Hindlimb muscle (tissue), 1 donor: ENCODE measurements at regions not wholly inside any gene's neighbourhood (a gene's known extent, or its start where the extent isn't known, plus 50 kb on each side); places are given as distances from the start of the nearest gene placed in this dataset.

Source experiments
- DNase-seq: peaks from one replicate; pipeline ENCODE4 v3.0.0-alpha.2; 2013

DNA sequence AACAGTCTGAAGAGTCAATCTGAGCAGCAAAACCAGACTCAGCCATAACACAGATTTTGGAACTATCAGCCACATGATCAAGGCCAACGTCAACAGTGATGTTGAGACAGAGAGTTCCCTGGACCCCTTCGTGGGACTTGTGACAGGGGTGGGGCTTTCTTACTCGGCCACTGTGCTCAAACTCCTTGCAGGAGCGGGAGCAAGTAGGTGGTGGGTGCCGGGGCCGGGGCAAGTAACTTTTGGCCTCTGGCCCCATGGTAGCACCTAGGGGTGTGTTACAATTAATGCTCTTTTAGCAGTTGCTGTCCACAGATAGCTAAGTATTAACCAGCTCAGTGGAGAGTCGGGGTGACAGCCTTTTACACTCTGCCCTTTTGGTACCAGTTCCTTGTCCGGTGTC lies 384.4 kb downstream of the NUAK1 start:
- no peak for DNase-seq

DNA sequence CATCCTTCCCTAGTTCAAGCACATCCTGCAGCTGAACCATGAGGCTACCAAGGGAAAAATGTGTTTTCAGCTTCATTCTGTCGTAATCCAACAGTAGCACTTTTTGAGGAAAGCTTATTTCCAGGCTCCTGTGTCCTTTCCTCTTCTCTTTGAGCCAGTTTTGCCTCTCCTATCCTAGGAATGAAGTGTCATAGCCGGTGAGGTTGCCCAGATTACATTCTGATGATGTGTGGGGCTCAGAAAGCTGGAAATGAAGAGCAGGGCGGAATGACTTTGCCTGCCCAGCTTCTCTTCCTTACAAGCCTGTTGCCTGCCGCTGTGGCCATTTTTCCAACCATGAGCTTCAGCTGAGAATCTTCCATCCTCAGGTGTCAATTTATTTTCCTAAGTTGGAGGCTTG lies 381.8 kb downstream of the NUAK1 start:
- DNase-seq = no peak

DNA sequence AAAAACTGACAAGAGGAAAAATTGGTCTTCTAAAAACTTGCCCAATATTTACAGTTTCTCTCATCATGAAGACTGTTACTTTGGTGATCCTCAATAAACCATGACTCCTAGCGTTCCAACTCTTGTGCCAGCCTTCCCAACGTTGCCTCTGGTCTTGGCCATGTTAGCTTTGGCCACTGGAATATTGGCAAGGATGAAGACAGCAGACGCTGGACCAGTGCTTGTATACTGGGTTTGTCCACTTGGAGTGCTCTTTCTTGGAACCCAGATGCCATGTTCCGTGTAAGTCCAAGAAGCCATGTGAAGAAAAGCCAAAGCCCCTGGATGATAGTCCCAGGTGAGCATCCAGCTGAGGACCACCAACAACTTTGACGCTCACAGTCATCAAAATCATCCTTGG lies 379.6 kb downstream of the NUAK1 start:
- no peak for DNase-seq

DNA sequence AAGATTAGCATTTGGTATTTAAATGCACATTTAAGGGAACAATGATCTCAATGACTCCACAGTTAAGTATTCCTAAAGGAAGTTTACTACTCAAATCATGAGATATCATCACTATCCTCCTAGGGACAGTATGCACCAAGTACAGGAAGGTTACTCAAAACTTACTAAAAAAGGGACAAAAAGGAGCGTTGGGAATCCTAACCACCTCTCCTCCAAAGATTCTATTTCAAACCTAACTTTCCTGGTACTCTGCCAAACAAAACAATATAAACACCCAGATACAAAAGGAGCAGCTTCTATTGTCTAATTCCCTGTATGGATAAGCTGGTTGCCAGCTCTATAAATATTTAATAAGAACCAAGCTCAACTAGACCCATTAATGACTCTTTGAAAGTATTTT lies 377.7 kb downstream of the NUAK1 start:
- no peak for DNase-seq

DNA sequence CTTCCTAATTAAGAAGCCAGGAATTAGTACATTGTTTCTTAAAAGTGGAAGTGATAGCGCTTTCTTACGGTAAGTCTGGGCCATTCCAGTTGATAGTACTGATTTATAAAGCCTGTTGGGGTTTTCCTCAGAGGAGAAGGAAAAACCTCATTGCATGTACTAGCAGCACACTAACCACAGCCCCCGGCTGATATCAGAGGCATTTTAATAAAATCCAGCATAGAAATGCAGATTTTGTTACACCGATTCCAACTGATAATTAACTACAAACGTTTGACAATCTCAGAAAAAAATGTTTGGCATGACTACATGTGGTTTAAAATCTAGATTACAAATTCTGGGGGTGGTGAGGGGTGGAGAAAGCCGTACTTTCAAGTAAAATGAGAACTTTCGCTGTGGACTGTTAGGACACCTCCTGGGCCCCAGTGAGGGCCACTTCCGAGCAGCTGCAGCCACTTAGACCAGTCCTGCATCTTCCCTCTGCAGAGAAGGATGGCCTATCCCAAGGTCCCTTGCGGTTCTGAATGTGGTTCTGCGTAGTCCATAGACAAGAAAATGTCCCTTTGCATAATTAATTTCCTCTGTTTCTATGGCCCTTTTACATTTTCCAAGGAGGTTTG lies 374.4 kb downstream of the NUAK1 start:
- no peak for DNase-seq

DNA sequence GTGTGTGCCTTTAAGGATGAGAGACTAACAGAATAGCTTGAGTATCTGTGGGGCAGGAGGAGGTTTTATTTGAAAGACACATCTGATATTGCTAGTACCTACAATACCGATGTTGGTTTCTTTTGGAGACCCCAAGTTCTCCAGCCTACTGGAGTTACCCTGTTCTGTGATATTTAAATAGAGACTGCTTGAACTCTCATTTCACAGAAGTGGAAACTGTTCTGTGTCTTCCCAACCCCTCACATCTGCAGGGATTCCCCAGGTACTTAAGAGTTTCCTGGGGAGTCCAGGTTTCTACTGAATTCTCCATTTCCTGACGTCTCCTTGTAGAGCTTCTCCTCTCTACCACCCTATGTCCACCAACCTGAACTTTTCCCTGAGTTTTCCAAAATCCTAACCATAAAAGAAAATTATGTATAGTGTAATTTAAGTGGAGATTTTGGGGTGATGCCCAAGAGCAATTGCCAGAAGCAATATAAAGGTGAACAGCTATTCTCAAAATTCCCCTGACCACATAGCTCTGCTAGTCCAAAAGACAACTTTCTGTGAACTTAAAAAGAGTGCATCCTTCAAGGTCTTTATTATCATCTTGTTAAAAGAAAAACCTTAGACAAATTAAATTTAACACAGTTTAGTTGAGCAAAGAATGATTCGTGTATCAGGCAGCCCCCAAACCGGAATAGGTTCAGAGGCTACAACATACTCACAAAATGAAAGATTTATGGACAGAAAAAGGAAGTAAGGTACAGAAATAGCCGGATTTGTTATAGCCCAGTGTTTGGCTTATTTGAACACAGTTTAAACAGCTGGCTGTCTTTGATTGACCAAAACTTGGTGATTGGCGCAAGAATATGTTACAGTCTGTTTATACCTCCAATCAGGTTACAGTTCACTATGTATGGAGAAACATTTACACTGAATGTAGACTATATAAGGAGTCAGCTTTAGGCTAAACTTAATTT lies 373.4 kb downstream of the NUAK1 start:
- DNase-seq = no peak

DNA sequence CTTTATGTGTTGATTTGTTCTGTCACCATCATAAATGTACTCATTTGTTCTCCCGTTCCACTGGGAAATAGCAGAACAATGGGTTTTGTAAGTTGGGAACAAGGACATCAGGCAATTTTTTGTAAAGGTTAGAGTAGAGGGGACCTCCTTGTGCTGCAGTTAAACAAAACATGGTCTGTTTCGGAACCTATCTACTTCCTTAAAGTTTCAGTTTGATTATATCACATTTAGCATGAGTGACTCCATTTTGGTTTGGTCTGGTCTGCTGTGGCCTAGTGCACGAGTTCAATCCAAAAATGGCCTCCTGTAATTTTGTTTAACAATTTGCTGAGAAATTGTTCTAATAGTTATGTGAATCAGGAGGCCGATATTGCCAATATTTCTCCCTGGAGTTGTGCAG lies 372.7 kb downstream of the NUAK1 start:
- no peak for DNase-seq

DNA sequence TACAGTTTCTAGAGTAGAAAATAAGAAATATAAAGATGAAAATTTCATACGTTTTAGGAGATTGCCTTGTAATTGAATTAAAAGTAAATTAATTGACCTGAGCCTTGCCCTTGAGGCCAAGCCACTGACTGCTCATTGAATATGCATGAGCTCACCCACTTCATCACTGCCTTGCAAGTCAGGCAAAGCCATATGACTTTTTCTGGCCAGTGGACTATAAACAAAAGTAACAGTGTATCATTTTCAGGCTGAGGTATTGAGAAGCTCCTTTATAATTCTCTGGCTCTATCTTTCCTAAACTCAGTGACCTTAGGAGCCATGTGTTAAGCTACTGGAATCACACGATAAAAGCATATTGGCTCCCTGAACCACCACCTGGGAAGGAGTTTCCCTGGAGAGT lies 369.3 kb downstream of the NUAK1 start:
- no peak for DNase-seq

DNA sequence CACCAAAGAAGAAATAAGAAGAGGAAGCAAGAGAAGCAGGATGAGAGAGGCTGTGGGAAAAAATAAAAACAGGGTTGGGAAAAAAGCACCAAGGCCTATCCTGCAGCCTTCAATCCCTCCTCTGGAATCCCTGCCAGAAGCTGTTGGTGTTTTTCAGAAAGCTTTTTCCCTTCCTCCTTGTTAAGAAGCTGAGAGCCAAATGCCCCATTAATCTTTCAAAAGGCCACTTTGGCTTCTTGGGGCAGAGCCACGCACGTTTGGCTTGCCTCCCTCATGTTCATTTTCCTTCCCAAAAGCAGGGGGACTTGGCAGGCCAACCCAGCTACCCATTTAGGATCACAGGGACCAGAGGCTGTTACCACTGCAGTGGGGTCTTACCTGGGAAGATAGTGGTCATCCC lies 365.3 kb downstream of the NUAK1 start:
- DNase-seq = no peak

DNA sequence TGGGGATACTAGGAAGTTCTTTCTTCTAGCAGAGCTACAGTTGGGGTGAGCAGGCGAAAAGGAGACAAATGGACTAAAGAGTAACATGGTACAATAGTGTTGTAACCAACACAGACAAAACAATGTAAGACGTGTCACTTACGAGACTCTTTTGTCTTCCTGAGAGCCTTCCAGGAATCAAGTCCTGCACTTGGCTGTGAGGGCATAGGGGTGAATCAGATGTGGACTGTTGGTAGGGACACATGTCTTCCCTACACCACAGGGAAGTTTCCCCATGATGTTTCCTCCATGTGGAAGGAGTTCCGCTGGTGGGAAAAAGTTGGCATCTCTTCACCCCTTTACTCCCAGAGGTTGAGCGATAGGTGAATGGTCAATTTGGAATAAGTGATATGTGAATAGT lies 364.7 kb downstream of the NUAK1 start:
- DNase-seq = no peak

DNA sequence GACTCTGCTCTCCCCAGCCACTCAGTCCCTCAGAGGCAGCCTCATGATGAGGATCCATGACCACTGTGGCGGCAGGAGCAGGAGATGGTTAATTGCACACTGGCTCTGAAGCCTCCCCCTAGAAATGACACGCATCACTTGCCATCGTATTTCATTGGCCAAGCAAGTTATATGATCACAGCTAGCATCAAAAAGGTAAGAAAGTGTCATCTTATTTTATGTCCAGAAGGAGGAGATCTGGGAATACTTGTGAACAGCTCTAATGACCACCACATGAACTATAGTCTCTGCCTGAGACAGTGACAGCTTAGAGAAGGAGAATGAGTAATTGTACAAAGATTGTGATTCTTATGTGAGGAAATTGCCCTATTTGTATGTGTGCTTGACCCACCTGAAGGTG lies 363.4 kb downstream of the NUAK1 start:
- DNase-seq = peak; percentile 10

DNA sequence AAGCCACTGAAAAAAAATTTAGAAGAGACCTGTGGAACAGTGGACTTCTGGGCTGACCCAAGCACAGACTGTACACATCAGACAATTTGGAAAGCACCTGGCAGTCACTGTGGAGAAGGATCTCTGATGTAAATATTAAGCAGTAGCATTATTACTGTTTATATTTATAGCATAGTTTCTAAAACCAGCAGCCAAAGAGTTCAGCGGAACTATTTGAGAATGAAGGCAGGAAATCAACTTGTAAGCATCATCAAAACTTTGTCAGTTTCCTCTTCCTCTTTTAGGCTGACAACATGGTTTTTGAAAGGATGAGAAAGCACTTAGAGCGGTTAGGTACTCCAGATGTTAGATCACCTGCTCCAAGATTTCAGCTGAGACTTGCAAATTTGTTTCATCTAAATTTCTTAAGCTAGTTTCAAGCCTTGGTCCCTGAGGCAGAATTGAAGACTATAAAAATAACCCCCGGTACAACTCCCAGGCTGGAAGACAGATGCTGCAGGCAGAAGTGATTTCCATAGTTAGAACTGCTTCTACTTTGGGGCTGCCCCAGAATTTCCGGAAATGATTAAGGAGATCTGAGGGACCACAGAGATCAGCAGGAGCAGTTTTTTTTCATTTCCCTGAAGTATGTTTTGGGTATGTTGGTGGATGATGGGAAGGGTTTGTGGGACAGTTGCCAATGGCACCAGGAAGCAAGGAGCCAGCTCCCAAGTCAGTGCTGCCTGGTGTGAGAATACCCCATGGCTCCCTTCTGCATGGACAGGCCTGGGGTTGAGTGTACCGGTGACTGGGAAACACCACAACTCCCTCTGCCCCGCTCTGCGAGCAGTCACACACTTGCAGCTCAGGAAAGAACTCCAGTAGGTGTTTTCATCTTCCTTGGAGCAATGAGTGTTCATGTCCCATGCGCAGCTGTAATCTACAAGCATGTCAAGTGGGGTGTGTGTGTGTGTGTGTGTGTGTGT lies 354.5 kb downstream of the NUAK1 start:
- DNase-seq = no peak

DNA sequence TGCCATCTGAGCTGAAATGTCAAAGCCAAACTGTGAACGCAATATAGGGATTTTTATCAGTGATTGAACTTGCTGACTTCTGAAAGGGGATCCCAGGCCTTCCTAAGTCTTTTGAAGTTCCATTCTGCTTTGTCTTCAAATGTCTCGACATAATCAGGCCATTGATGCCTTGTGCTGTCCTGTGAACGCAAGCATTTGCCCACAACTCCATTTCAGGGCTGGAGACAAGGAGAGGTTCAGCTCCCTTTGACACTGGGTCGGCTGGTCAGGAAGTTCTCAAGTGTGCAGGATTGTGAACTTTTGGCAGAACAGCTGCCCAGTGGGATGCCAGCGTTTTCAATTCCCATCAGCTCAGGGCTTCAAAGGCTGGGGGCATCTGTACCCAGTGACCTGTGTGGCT lies 345.3 kb downstream of the NUAK1 start:
- no peak for DNase-seq

DNA sequence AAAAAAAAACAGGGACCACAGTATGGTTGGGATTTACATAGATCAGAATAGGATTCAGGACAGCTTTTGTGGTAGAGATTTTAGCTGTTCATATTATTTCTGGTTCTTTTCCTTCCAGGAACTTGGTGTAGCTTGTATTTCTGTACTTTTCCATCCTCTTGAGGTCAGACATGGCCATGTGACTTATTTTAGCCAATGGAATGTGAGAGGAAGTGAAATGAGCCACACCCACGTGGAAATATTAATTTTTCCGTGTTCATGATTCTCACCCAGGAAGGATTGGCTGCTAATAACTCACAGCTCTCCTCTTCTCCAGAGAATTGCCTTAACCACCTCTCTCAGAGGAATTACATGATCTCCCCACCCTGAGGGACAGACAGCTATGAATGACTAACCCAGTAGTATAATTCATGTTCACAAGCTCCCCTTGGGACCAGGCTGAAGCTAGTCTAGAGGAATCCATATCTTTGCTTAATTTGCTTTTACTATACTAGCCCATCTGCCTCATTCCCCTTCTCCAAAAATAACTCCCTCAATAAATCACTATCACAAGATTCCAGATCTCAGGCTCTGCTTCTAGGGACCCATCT lies 340.4 kb downstream of the NUAK1 start:
- DNase-seq = no peak

DNA sequence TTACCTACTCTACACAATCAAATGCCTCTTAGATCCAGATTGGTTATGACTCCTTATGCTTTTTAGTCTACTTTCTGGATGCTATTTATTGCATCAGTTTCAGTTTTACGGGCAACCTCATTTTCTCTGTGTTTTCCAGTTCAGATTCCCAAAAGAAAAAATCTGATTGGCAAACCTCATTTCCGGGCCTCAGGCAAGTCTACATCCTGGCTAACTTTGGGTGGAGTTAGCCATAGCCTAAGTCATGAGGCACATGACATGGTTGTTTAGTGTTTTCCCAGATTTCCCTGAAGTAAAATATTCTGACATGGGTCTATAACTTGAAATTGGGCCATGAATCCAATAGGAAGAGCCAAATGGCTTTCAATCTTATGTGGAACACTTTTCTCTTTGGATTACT lies 339.7 kb downstream of the NUAK1 start:
- no peak for DNase-seq

DNA sequence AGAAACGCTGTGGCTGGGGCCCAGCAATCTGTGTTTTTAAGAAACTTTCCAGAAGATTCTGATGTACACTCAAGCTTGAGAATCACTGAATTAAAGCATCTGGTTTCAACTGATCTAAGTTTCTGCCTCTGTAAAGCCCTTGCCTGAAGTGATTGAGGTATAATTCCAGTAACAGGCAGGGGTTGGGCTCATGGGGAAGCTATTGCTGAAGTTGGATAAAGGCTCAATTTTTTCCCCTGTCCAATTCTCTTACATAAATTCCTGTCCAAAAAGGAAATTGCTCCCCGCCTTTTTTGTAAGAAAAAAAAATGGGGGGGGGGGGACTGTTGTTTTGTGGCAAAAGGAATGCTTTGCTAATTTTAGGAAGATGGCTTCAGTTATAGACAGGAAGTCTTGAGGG lies 337.4 kb downstream of the NUAK1 start:
- DNase-seq = no peak

DNA sequence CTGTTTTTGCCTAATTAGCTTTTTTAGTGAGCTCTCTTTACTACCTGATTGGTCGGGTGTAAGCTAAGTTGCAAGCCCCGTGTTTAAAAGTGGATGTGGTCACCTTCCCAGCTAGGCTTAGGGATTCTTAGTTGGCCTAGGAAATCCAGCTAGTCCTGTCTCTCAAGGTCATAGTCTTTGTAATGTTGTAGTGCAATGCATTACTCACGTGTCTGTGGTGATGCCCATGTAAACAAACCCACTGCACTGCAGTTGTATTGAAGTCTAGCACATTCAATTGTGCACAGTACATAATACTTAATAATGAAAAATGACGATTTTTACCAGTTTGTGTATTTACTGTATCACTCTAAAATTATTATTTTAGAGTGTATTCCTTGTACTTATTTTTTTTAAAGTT lies 335.5 kb downstream of the NUAK1 start:
- no peak for DNase-seq

DNA sequence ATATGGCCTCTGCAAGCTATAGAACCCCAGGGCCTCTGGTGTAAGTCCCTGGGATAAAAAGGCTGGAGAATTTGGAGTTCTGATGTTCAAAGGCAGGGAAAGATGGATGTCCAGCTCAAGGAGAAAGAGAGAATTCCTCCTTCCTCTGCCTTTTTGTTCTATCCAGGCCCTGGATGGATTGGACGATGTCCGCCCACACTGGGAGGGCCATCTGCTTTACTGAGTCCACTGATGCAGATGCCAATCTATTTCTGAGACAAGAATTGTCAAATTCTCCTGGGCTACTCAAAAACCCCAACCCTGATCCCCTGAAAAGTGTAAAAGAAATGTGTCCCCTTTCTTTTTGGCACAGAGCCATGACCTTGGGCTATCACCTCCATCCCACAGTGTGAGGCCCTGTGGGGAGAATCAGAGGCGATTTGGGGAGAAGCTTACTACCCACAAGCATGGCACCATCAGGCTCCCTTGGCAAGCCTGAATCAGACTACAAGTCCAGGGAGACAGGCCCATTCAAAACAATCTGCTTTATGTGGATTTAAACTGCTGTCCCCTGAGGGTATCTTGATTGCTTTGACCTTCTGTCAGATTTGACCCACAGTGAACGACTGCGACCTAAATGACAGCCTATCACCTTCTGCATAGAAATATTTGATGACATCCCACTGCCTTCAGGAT lies 334.0 kb downstream of the NUAK1 start:
- DNase-seq = no peak

DNA sequence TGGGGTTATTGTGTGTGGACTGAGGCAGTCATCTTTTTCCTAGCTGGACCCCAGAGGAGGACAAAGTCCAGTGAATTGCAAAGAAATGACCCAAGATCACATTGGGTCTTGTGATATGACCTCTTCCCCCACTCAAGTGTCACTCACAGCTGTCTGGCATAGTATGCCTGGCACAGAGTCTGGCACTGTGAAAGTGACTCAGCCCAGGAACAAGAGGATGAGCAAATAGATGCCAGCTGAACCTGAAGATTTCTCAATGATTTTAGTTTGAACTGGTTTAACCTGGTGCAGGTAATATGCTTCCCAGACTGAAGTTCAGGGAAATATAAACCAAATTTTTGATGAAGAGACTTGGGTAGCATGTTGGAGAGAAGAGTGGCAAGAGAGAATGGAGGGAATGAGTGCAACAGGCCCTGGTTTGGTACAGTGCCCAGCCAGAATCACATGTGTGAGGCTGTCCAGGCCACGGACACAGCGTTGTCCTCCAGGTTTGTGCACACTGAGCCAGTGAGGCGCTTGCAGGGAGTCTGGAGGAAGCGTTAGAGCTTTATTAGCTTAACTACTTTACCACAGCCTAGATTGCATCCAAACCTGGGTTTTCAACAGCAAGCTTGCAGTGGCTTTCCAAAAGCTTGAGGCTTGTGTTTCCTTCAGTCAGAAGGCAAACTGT lies 332.9 kb downstream of the NUAK1 start:
- DNase-seq = peak; percentile 77

DNA sequence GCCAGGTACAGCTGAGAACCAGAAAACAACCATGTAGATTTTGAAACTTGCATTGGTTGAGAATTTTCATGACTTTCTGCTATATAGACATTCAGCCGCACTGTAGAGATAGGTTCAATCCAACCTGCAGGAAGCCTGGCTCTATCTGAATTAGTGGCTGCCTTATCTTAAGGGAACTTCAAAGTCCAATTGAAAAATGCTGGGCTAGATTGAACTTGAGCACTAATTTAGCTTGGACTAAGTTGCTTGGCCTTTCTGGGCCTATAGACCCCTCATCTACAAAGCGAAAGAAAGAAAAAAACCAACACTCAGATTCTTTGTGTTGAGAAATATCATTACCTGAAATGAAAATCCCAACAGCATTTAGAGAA lies 332.4 kb downstream of the NUAK1 start:
- DNase-seq = no peak

DNA sequence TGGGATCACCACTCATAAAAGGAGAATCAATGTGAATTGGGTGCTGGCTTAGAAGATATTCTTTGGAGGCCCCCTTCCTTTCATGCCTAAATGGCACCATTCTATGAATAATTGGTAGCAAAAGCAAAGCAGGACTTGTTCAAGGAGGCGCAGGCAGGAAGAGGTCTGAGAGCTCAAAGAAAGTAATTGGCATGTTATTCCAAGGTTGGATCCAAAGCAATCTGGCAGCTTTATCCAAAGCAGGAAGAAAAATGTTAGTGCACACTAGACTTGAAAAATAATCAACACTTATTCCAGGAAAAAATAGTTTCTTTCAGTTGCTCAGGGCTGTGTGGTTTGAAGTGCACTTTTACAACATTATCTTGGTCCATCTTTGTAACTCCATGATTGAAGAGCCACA lies 326.4 kb downstream of the NUAK1 start:
- DNase-seq = peak; percentile 65

DNA sequence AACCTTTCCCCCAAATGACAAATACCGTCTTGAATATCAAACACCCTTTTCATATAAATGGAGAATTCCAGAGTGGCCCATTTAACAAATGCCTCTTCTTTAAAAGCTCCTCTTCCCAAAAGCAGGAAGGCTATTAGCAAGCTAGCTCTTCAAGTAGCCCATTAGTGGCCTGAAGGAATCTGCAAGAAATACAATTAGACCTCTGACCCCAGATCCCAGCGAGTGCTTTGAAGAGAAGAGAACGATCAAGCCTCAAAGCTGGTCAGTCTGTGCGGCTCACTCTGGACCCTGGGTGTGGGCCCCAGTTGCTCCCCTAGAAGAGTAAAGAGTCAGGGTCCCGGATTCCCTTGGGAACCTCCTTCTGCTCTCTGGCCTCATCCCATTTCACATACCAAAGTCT lies 325.6 kb downstream of the NUAK1 start:
- no peak for DNase-seq
